ENCODE measurements at regions not wholly inside any gene's neighbourhood (a gene's known extent, or its start where the extent isn't known, plus 50 kb on each side); places are given as distances from the start of the nearest gene placed in this dataset.
"Not testable (repeated sequence)": the region's sequence is repeated elsewhere in the genome, so short reads cannot be mapped to it uniquely, and the experiment has no call there.

GRCh38 chr4:155474758-155475157 lies 98.0 kb upstream of the MAP9 start:
- Mint-ChIP-seq H3K27ac (no peak overlapping the region), H3K9me3 (no peaks in the 10 kb centered on the region)
- POLR2A ChIA-PET = no interaction called here

GRCh38 chr4:155473420-155474095 lies 96.8 kb upstream of the MAP9 start:
- H3K4me3 Mint-ChIP-seq = no peak overlapping the region
- DNase-seq (no peak), ATAC-seq (ENCODE audit: low read depth) (no peak)
- no peaks in the 10 kb centered on the region for H3K9me3 Mint-ChIP-seq
- no peak overlapping the region for H3K27ac Mint-ChIP-seq
- POLR2A ChIA-PET = no interaction called here
- H3K4me1 Mint-ChIP-seq = no peaks in the 10 kb centered on the region
- H3K36me3 Mint-ChIP-seq = no peaks in the 10 kb centered on the region
- peaks cover 2% of the 10 kb centered on the region for H3K27me3 Mint-ChIP-seq

More at GRCh38 chr4:155474758-155475157, 98.0 kb upstream of the MAP9 start:
- ATAC-seq (ENCODE audit: low read depth) (no peak), DNase-seq (no peak)
- H3K27me3 Mint-ChIP-seq = peaks cover 2% of the 10 kb centered on the region
- H3K36me3 Mint-ChIP-seq = no peaks in the 10 kb centered on the region
- H3K4me3 Mint-ChIP-seq = no peak overlapping the region
- no peaks in the 10 kb centered on the region for H3K4me1 Mint-ChIP-seq

GRCh38 chr4:155468282-155468681 lies 91.5 kb upstream of the MAP9 start:
- H3K36me3 Mint-ChIP-seq = no peaks in the 10 kb centered on the region
- H3K4me3 Mint-ChIP-seq = no peak overlapping the region
- no peaks in the 10 kb centered on the region for H3K27me3 Mint-ChIP-seq
- H3K27ac Mint-ChIP-seq = no peak overlapping the region
- ATAC-seq (ENCODE audit: low read depth) (no peak), DNase-seq (no peak)
- no peaks in the 10 kb centered on the region for H3K4me1 Mint-ChIP-seq
- no peaks in the 10 kb centered on the region for H3K9me3 Mint-ChIP-seq
- POLR2A ChIA-PET = no interaction called here

- POLR2A ChIA-PET = no interaction called here
- Mint-ChIP-seq H3K4me1 (no peaks in the 10 kb centered on the region), H3K27me3 (no peaks in the 10 kb centered on the region), H3K27ac (no peak overlapping the region), H3K36me3 (no peaks in the 10 kb centered on the region), H3K4me3 (no peak overlapping the region), H3K9me3 (no peaks in the 10 kb centered on the region)
- DNase-seq = no peak
- no peak for ATAC-seq (ENCODE audit: low read depth)
These were observed 73.9 kb upstream of the MAP9 start for GRCh38 chr4:155450676-155451075.

- peaks cover 12% of the 10 kb centered on the region for H3K27me3 Mint-ChIP-seq
- POLR2A ChIA-PET = no interaction called here
- H3K4me1 Mint-ChIP-seq = peaks cover 5% of the 10 kb centered on the region
- no peak overlapping the region for H3K27ac Mint-ChIP-seq
- H3K9me3 Mint-ChIP-seq = no peaks in the 10 kb centered on the region
- no peak overlapping the region for H3K4me3 Mint-ChIP-seq
- ATAC-seq (ENCODE audit: low read depth) (no peak), DNase-seq (no peak)
- H3K36me3 Mint-ChIP-seq = no peaks in the 10 kb centered on the region
These were observed 68.5 kb upstream of the MAP9 start for GRCh38 chr4:155445306-155445705.

- H3K4me1 Mint-ChIP-seq = peaks cover 5% of the 10 kb centered on the region
- no peak for ATAC-seq (ENCODE audit: low read depth)
- no peaks in the 10 kb centered on the region for H3K9me3 Mint-ChIP-seq
- peaks cover 12% of the 10 kb centered on the region for H3K27me3 Mint-ChIP-seq
- POLR2A ChIA-PET = no interaction called here
- H3K36me3 Mint-ChIP-seq = no peaks in the 10 kb centered on the region
- H3K4me3 Mint-ChIP-seq = no peak overlapping the region
- DNase-seq = no peak
- no peak overlapping the region for H3K27ac Mint-ChIP-seq
These were observed 68.0 kb upstream of the MAP9 start for GRCh38 chr4:155444721-155445120.

- H3K27me3 Mint-ChIP-seq = peaks cover 13% of the 10 kb centered on the region
- H3K4me3 Mint-ChIP-seq = no peak overlapping the region
- no peak overlapping the region for H3K27ac Mint-ChIP-seq
- DNase-seq (peak; percentile 62), ATAC-seq (ENCODE audit: low read depth) (peak; percentile 52)
- POLR2A ChIA-PET = no interaction called here
- no peaks in the 10 kb centered on the region for H3K9me3 Mint-ChIP-seq
- H3K36me3 Mint-ChIP-seq = no peaks in the 10 kb centered on the region
- H3K4me1 Mint-ChIP-seq = peaks cover 5% of the 10 kb centered on the region
These were observed 65.7 kb upstream of the MAP9 start for GRCh38 chr4:155442267-155443105.

- DNase-seq (no peak), ATAC-seq (ENCODE audit: low read depth) (no peak)
- H3K27ac Mint-ChIP-seq = no peak overlapping the region
- peaks cover 15% of the 10 kb centered on the region for H3K27me3 Mint-ChIP-seq
- POLR2A ChIA-PET = no interaction called here
- no peaks in the 10 kb centered on the region for H3K36me3 Mint-ChIP-seq
- H3K4me3 Mint-ChIP-seq = no peak overlapping the region
- H3K9me3 Mint-ChIP-seq = no peaks in the 10 kb centered on the region
- H3K4me1 Mint-ChIP-seq = peaks cover 5% of the 10 kb centered on the region
These were observed 64.7 kb upstream of the MAP9 start for GRCh38 chr4:155441475-155441874.

- H3K4me3 Mint-ChIP-seq; POLR2A ChIA-PET; H3K4me1 Mint-ChIP-seq; H3K27ac Mint-ChIP-seq; H3K9me3 Mint-ChIP-seq; ATAC-seq (ENCODE audit: low read depth); H3K36me3 Mint-ChIP-seq; DNase-seq: not testable (repeated sequence)
- H3K27me3 Mint-ChIP-seq = peaks cover 14% of the 10 kb centered on the region
These were observed 63.0 kb upstream of the MAP9 start for GRCh38 chr4:155439760-155440159.

- H3K36me3 Mint-ChIP-seq = no peaks in the 10 kb centered on the region
- no peak overlapping the region for H3K4me3 Mint-ChIP-seq
- peaks cover 10% of the 10 kb centered on the region for H3K27me3 Mint-ChIP-seq
- POLR2A ChIA-PET = no interaction called here
- H3K9me3 Mint-ChIP-seq = no peaks in the 10 kb centered on the region
- no peaks in the 10 kb centered on the region for H3K4me1 Mint-ChIP-seq
- DNase-seq (no peak), ATAC-seq (ENCODE audit: low read depth) (no peak)
- no peak overlapping the region for H3K27ac Mint-ChIP-seq
These were observed 58.1 kb upstream of the MAP9 start for GRCh38 chr4:155434904-155435303.

- Mint-ChIP-seq H3K27ac (no peak overlapping the region), H3K9me3 (no peaks in the 10 kb centered on the region), H3K36me3 (no peaks in the 10 kb centered on the region), H3K27me3 (peaks cover 10% of the 10 kb centered on the region), H3K4me3 (no peak overlapping the region), H3K4me1 (no peaks in the 10 kb centered on the region)
- no peak for ATAC-seq (ENCODE audit: low read depth)
- POLR2A ChIA-PET = no interaction called here
- DNase-seq = no peak
These were observed 57.6 kb upstream of the MAP9 start for GRCh38 chr4:155434366-155434765.

GRCh38 chr4:155433636-155434360 lies 57.0 kb upstream of the MAP9 start:
- H3K9me3 Mint-ChIP-seq = no peaks in the 10 kb centered on the region
- H3K27me3 Mint-ChIP-seq = peaks cover 10% of the 10 kb centered on the region
- no peak for DNase-seq
- no peak overlapping the region for H3K4me3 Mint-ChIP-seq
- H3K36me3 Mint-ChIP-seq = no peaks in the 10 kb centered on the region
- H3K27ac Mint-ChIP-seq = no peak overlapping the region
- no peak for ATAC-seq (ENCODE audit: low read depth)
- no peaks in the 10 kb centered on the region for H3K4me1 Mint-ChIP-seq
- POLR2A ChIA-PET = no interaction called here

- no peaks in the 10 kb centered on the region for H3K9me3 Mint-ChIP-seq
- POLR2A ChIA-PET = no interaction called here
- no peak overlapping the region for H3K4me3 Mint-ChIP-seq
- H3K36me3 Mint-ChIP-seq = no peaks in the 10 kb centered on the region
- H3K4me1 Mint-ChIP-seq = no peaks in the 10 kb centered on the region
- no peak for DNase-seq
- ATAC-seq (ENCODE audit: low read depth) = no peak
- H3K27me3 Mint-ChIP-seq = peaks cover 7% of the 10 kb centered on the region
- no peak overlapping the region for H3K27ac Mint-ChIP-seq
These were observed 54.4 kb upstream of the MAP9 start for GRCh38 chr4:155430895-155431795.
